ENCODE measurements at regions not wholly inside any gene's neighbourhood (a gene's known extent, or its start where the extent isn't known, plus 50 kb on each side); places are given as distances from the start of the nearest gene placed in this dataset.

- no peaks in the 10 kb centered on the region for H3K4me1 ChIP-seq (ENCODE audit: control insufficient read depth in 4 of 4, insufficient read depth in 4 of 4, low read length in 3 of 4)
- H3K9ac ChIP-seq (ENCODE audit: low read depth in 1 of 2, low read length in 2 of 2): no peak overlapping the region
- H3K9me3 ChIP-seq (ENCODE audit: control insufficient read depth in 4 of 4, low read length in 3 of 4): peaks cover 0 to 7% (median 1%) of the 10 kb centered on the region in 4 donors
- TF ChIP-seq RAD21 (IDR thresholded peaks at IDR 0.05) (no peak), REST (IDR thresholded peaks at IDR 0.05) (no peak), FOXA2 (IDR thresholded peaks at IDR 0.05) (no peak), MAX (IDR thresholded peaks at IDR 0.05) (no peak), NR2F2 (IDR thresholded peaks at IDR 0.05) (no peak), RXRA (IDR thresholded peaks at IDR 0.05) (no peak), JUND (IDR thresholded peaks at IDR 0.05) (no peak), HNF4G (IDR thresholded peaks at IDR 0.05) (no peak), ZBTB33 (IDR thresholded peaks at IDR 0.05) (no peak), HNF4A (conservative IDR thresholded peaks at IDR 0.05) (no peak), FOXA1 (IDR thresholded peaks at IDR 0.05) (no peak), SP1 (IDR thresholded peaks at IDR 0.05) (no peak), CTCF (IDR thresholded peaks at IDR 0.05; ENCODE audit: low read depth, low read length, missing input control) (no peak)
- no peaks in the 10 kb centered on the region for H3K27me3 ChIP-seq (ENCODE audit: control insufficient read depth in 4 of 4, insufficient read depth in 4 of 4, low read length in 3 of 4)
- 84% methylated on average over 5 of the region's 5 CpGs for WGBS
- no peak overlapping the region for H3K27ac ChIP-seq (ENCODE audit: low read depth in 1 of 2, low read length in 2 of 2)
- DNase-seq (ENCODE audit: low spot score): no peak
- H3K4me3 ChIP-seq (ENCODE audit: low read depth in 1 of 3, low read length in 3 of 3): no peak overlapping the region
- H3K36me3 ChIP-seq (ENCODE audit: control insufficient read depth in 4 of 4, insufficient read depth in 3 of 4, low read depth in 1 of 4, low read length in 3 of 4): no peaks in the 10 kb centered on the region
These were observed 76.3 kb upstream of the WSB1 start for GRCh38 chr17:27217631-27218030.

- DNase-seq (ENCODE audit: low spot score): no peak
- Histone ChIP-seq H3K9ac (ENCODE audit: low read depth in 1 of 2, low read length in 2 of 2) (no peak overlapping the region), H3K9me3 (ENCODE audit: control insufficient read depth in 4 of 4, low read length in 3 of 4) (peaks cover 0 to 7% (median 1%) of the 10 kb centered on the region in 4 donors), H3K4me1 (ENCODE audit: control insufficient read depth in 4 of 4, insufficient read depth in 4 of 4, low read length in 3 of 4) (no peaks in the 10 kb centered on the region), H3K27ac (ENCODE audit: low read depth in 1 of 2, low read length in 2 of 2) (no peak overlapping the region), H3K4me3 (ENCODE audit: low read depth in 1 of 3, low read length in 3 of 3) (no peak overlapping the region), H3K36me3 (ENCODE audit: control insufficient read depth in 4 of 4, insufficient read depth in 3 of 4, low read depth in 1 of 4, low read length in 3 of 4) (no peaks in the 10 kb centered on the region), H3K27me3 (ENCODE audit: control insufficient read depth in 4 of 4, insufficient read depth in 4 of 4, low read length in 3 of 4) (no peaks in the 10 kb centered on the region)
- TF ChIP-seq SP1 (IDR thresholded peaks at IDR 0.05) (no peak), HNF4G (IDR thresholded peaks at IDR 0.05) (no peak)
- WGBS: 79% methylated on average over 3 of the region's 3 CpGs
These were observed 75.9 kb upstream of the WSB1 start for GRCh38 chr17:27218041-27218440.

Measured in liver (tissue), 8 donors.